HEK293 (cell line): ENCODE measurements at regions not wholly inside any gene's neighbourhood (a gene's known extent, or its start where the extent isn't known, plus 50 kb on each side); places are given as distances from the start of the nearest gene placed in this dataset.

ENCODE experiments used
- CTCF ChIA-PET: fragments of 350-600 bp; formaldehyde crosslinking; extraction: SDS; loops from one replicate; lab custom pipeline; 2021; ENCODE audit warnings: antibody characterized with exemption; lab: Yijun Ruan, JAX
- POLR2A ChIA-PET: fragments of 300-600 bp; formaldehyde crosslinking; extraction: SDS; loops from one replicate; lab custom pipeline; 2020; ENCODE audit warnings: antibody characterized with exemption, inconsistent platforms; lab: Yijun Ruan, JAX
- H3K27ac ChIP-seq: fragments of 200-500 bp; sonication (Bioruptor generic); 2 replicates; pipeline ENCODE4 v1.5.1; 2014; ENCODE audit warnings: low read depth, low read length, control low read depth, inconsistent platforms; ENCODE audit errors: extremely low read depth
- H3K36me3 ChIP-seq, 2 experiments: fragments of 200-500 bp in 1 of 2; sonication (Bioruptor generic) in 1 of 2; 1 replicate in 1 of 2; 2 replicates in 1 of 2; pipeline ENCODE4 v1.5.1; 2014 to 2017; ENCODE audit warnings: inconsistent platforms in 2 of 2, low read length in 2 of 2; ENCODE audit not compliant: control insufficient read depth in 2 of 2, insufficient read depth in 1 of 2
- H3K4me1 ChIP-seq: fragments of 200-500 bp; sonication (Bioruptor generic); 2 replicates; pipeline ENCODE4 v1.5.1; 2014; ENCODE audit warnings: mild to moderate bottlenecking, low read length, inconsistent platforms; ENCODE audit not compliant: control insufficient read depth, insufficient read depth
- H3K4me3 ChIP-seq: 2 replicates; pipeline ENCODE4 v1.5.1; 2011; ENCODE audit warnings: low read depth, mild to moderate bottlenecking, control low read depth, low read length, moderate library complexity
- H3K9me3 ChIP-seq: fragments of 200-500 bp; sonication (Bioruptor generic); 2 replicates; pipeline ENCODE4 v1.5.1; 2014; ENCODE audit warnings: low read depth, low read length, inconsistent platforms; ENCODE audit not compliant: control insufficient read depth, insufficient read depth
- EGR2 ChIP-seq: fragments of 450-650 bp; formaldehyde crosslinking; IDR thresholded peaks from 2 replicates; pipeline ENCODE4 v1.5.1; 2016; ENCODE audit warnings: low read depth, missing biosample characterization, missing genetic modification characterization
- FEZF1 ChIP-seq: fragments of 450-650 bp; formaldehyde crosslinking; IDR thresholded peaks from 2 replicates; pipeline ENCODE4 v1.5.1; 2016; ENCODE audit warnings: missing biosample characterization, missing genetic modification characterization
- GFI1B ChIP-seq: fragments of 450-650 bp; formaldehyde crosslinking; IDR thresholded peaks from 2 replicates; pipeline ENCODE4 v1.5.1; 2016; ENCODE audit warnings: missing biosample characterization, missing genetic modification characterization
- IKZF3 ChIP-seq: fragments of 450-650 bp; IDR thresholded peaks from 2 replicates; pipeline ENCODE4 v1.5.0; 2018; ENCODE audit warnings: missing biosample characterization, mild to moderate bottlenecking, missing genetic modification characterization, moderate library complexity
- REPIN1 ChIP-seq: fragments of 450-650 bp; formaldehyde crosslinking; IDR thresholded peaks from 2 replicates; pipeline ENCODE4 v1.5.1; 2017; ENCODE audit warnings: missing biosample characterization, missing genetic modification characterization, low read depth
- SCRT1 ChIP-seq: fragments of 450-650 bp; formaldehyde crosslinking; IDR thresholded peaks from 2 replicates; pipeline ENCODE4 v1.5.1; 2016; ENCODE audit warnings: missing biosample characterization, missing genetic modification characterization, borderline replicate concordance
- SP3 ChIP-seq: fragments of 450-650 bp; formaldehyde crosslinking; IDR thresholded peaks from 2 replicates; pipeline ENCODE4 v1.5.1; 2016; ENCODE audit warnings: missing biosample characterization, missing genetic modification characterization
- ZEB2 ChIP-seq: fragments of 450-650 bp; formaldehyde crosslinking; IDR thresholded peaks from 2 replicates; pipeline ENCODE4 v1.5.1; 2016; ENCODE audit warnings: missing biosample characterization, missing genetic modification characterization
- ZNF10 ChIP-seq: fragments of 450-650 bp; formaldehyde crosslinking; IDR thresholded peaks from 2 replicates; pipeline ENCODE4 v1.5.1; 2017; ENCODE audit warnings: missing biosample characterization, missing genetic modification characterization
- ZNF155 ChIP-seq: fragments of 450-650 bp; formaldehyde crosslinking; IDR thresholded peaks from 2 replicates; pipeline ENCODE4 v1.5.1; 2016; ENCODE audit warnings: missing biosample characterization, missing genetic modification characterization
- ZNF175 ChIP-seq: fragments of 450-650 bp; formaldehyde crosslinking; IDR thresholded peaks from 2 replicates; pipeline ENCODE4 v1.5.1; 2016; ENCODE audit warnings: missing biosample characterization, missing genetic modification characterization
- ZNF214 ChIP-seq: fragments of 450-650 bp; formaldehyde crosslinking; IDR thresholded peaks from 2 replicates; pipeline ENCODE4 v1.5.1; 2017; ENCODE audit warnings: missing biosample characterization, mild to moderate bottlenecking, missing genetic modification characterization, borderline replicate concordance
- ZNF311 ChIP-seq: fragments of 450-650 bp; formaldehyde crosslinking; IDR thresholded peaks from 2 replicates; pipeline ENCODE4 v1.5.1; 2017; ENCODE audit warnings: missing biosample characterization, missing genetic modification characterization, borderline replicate concordance
- ZNF404 ChIP-seq: fragments of 450-650 bp; formaldehyde crosslinking; IDR thresholded peaks from 2 replicates; pipeline ENCODE4 v1.5.1; 2017; ENCODE audit warnings: missing biosample characterization, missing genetic modification characterization
- ZNF433 ChIP-seq: fragments of 450-650 bp; formaldehyde crosslinking; IDR thresholded peaks from 2 replicates; pipeline ENCODE4 v1.5.1; 2016; ENCODE audit warnings: missing biosample characterization, missing genetic modification characterization, low read depth
- ZNF48 ChIP-seq: fragments of 450-650 bp; formaldehyde crosslinking; IDR thresholded peaks from 2 replicates; pipeline ENCODE4 v1.5.1; 2016; ENCODE audit warnings: missing biosample characterization, missing genetic modification characterization
- ZNF530 ChIP-seq: fragments of 450-650 bp; formaldehyde crosslinking; IDR thresholded peaks from 2 replicates; pipeline ENCODE4 v1.5.1; 2016; ENCODE audit warnings: low read depth, missing biosample characterization, missing genetic modification characterization
- ZNF549 ChIP-seq: fragments of 450-650 bp; IDR thresholded peaks from 2 replicates; pipeline ENCODE4 v1.5.1; 2018; ENCODE audit warnings: missing biosample characterization, missing genetic modification characterization, mild to moderate bottlenecking, inconsistent platforms, moderate library complexity
- ZNF596 ChIP-seq: fragments of 450-650 bp; IDR thresholded peaks from 2 replicates; pipeline ENCODE4 v1.5.0; 2018; ENCODE audit warnings: missing biosample characterization, mild to moderate bottlenecking, missing genetic modification characterization, moderate library complexity
- ZNF768 ChIP-seq: fragments of 450-650 bp; formaldehyde crosslinking; IDR thresholded peaks from 2 replicates; pipeline ENCODE4 v1.5.1; 2018; ENCODE audit warnings: missing biosample characterization, mild to moderate bottlenecking, missing genetic modification characterization
- ZXDB ChIP-seq: fragments of 450-650 bp; formaldehyde crosslinking; IDR thresholded peaks from 2 replicates; pipeline ENCODE4 v1.5.1; 2016; ENCODE audit warnings: missing biosample characterization, missing genetic modification characterization
- TF ChIP-seq, protein P1 (sequence below): fragments of 450-650 bp; formaldehyde crosslinking; IDR thresholded peaks from 2 replicates; pipeline ENCODE4 v1.5.1; 2016; ENCODE audit warnings: missing biosample characterization, missing genetic modification characterization
- TF ChIP-seq, protein P2 (sequence below): fragments of 450-650 bp; formaldehyde crosslinking; IDR thresholded peaks from 2 replicates; pipeline ENCODE4 v1.5.1; 2017; ENCODE audit warnings: missing biosample characterization, missing genetic modification characterization
- TF ChIP-seq, protein P3 (sequence below): fragments of 450-650 bp; formaldehyde crosslinking; IDR thresholded peaks from 2 replicates; pipeline ENCODE4 v1.5.1; 2016; ENCODE audit warnings: missing biosample characterization, missing genetic modification characterization
- TF ChIP-seq, protein P4 (sequence below): fragments of 450-650 bp; formaldehyde crosslinking; IDR thresholded peaks from 2 replicates; pipeline ENCODE4 v1.5.1; 2016; ENCODE audit warnings: missing biosample characterization, missing genetic modification characterization
- TF ChIP-seq, protein P5 (sequence below): fragments of 450-650 bp; formaldehyde crosslinking; IDR thresholded peaks from 2 replicates; pipeline ENCODE4 v1.5.1; 2016; ENCODE audit warnings: missing biosample characterization, missing genetic modification characterization, low read depth

DNA sequence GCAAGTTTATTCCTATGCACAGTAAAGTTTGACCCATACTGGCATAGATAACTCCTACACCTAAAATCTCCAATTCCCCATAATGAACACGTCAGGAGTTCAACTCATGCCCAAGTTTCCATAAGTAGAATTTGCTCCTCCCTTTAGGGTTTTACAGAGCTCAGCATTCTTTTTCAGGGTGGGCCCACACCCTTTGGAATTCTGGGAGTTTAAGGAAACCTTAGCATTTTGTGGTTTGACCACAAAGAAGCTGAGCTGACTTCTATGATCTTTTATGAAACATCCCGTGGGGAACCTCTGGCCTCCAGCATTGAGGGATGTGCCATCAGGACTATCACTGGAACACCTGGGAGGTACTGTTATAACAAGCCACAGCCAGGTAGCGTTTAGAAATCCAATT is 220.6 kb upstream of the MAP3K1 start:
- TF ChIP-seq, protein P1, sequence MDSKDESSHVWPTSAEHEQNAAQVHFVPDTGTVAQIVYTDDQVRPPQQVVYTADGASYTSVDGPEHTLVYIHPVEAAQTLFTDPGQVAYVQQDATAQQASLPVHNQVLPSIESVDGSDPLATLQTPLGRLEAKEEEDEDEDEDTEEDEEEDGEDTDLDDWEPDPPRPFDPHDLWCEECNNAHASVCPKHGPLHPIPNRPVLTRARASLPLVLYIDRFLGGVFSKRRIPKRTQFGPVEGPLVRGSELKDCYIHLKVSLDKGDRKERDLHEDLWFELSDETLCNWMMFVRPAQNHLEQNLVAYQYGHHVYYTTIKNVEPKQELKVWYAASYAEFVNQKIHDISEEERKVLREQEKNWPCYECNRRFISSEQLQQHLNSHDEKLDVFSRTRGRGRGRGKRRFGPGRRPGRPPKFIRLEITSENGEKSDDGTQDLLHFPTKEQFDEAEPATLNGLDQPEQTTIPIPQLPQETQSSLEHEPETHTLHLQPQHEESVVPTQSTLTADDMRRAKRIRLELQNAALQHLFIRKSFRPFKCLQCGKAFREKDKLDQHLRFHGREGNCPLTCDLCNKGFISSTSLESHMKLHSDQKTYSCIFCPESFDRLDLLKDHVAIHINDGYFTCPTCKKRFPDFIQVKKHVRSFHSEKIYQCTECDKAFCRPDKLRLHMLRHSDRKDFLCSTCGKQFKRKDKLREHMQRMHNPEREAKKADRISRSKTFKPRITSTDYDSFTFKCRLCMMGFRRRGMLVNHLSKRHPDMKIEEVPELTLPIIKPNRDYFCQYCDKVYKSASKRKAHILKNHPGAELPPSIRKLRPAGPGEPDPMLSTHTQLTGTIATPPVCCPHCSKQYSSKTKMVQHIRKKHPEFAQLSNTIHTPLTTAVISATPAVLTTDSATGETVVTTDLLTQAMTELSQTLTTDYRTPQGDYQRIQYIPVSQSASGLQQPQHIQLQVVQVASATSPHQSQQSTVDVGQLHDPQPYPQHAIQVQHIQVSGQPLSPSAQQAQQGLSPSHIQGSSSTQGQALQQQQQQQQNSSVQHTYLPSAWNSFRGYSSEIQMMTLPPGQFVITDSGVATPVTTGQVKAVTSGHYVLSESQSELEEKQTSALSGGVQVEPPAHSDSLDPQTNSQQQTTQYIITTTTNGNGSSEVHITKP: no peak
- TF ChIP-seq ZNF530 (no peak), SP3 (tag by site-specific recombination) (no peak), ZNF433 (tag by site-specific recombination) (no peak), ZNF214 (tag by site-specific recombination) (no peak), ZNF768 (tag by site-specific recombination) (no peak), ZNF311 (tag by site-specific recombination) (no peak), ZNF175 (tag by site-specific recombination) (no peak), FEZF1 (no peak), ZXDB (tag by site-specific recombination) (no peak), REPIN1 (tag by site-specific recombination) (no peak), ZNF404 (tag by site-specific recombination) (no peak), IKZF3 (tag by site-specific recombination) (no peak)
- TF ChIP-seq, protein P2, sequence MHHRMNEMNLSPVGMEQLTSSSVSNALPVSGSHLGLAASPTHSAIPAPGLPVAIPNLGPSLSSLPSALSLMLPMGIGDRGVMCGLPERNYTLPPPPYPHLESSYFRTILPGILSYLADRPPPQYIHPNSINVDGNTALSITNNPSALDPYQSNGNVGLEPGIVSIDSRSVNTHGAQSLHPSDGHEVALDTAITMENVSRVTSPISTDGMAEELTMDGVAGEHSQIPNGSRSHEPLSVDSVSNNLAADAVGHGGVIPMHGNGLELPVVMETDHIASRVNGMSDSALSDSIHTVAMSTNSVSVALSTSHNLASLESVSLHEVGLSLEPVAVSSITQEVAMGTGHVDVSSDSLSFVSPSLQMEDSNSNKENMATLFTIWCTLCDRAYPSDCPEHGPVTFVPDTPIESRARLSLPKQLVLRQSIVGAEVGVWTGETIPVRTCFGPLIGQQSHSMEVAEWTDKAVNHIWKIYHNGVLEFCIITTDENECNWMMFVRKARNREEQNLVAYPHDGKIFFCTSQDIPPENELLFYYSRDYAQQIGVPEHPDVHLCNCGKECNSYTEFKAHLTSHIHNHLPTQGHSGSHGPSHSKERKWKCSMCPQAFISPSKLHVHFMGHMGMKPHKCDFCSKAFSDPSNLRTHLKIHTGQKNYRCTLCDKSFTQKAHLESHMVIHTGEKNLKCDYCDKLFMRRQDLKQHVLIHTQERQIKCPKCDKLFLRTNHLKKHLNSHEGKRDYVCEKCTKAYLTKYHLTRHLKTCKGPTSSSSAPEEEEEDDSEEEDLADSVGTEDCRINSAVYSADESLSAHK (tag by site-specific recombination): no peak
- ChIA-PET CTCF (interaction anchor here (0.6 to 0.8 kb wide), 2 partner anchors 9 to 26 kb away, joined by 3 to 9 read pairs; no protein-coding TSS in a partner anchor), POLR2A (interaction anchor here (1.2 kb wide), 1 partner anchor 9 kb away, joined by 3 read pairs; no protein-coding TSS in a partner anchor)
- Histone ChIP-seq H3K9me3 (no peaks in the 10 kb centered on the region), H3K4me1 (no peaks in the 10 kb centered on the region), H3K27ac (no peak overlapping the region), H3K36me3 (no peaks in the 10 kb centered on the region), H3K4me3 (no peak overlapping the region)

DNA sequence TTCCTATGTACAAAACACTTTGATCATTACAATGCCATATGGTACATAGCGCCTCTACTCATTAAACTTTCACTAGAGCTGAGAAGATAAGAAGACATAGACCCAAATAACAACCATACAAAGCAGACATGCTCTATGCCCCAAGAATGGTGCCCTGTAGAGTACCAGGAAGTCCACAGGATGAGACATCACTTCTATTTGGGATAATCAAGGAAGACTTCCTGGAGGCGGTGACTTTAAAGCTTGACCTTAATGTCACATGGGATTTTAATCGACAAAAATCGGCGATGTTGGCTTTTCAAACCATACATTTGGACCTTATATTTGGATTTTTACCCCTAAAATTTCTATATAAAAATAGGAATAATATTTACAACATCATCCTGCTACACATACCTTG is 224.3 kb upstream of the MAP3K1 start:
- POLR2A ChIA-PET: no interaction called here
- no peaks in the 10 kb centered on the region for H3K4me1 ChIP-seq
- H3K27ac ChIP-seq: no peak overlapping the region
- CTCF ChIA-PET: interaction anchor here (0.8 kb wide), 1 partner anchor 101 kb away, joined by 3 read pairs; no protein-coding TSS in a partner anchor
- no peak overlapping the region for H3K4me3 ChIP-seq
- no peaks in the 10 kb centered on the region for H3K36me3 ChIP-seq
- no peaks in the 10 kb centered on the region for H3K9me3 ChIP-seq
- TF ChIP-seq, protein P3, sequence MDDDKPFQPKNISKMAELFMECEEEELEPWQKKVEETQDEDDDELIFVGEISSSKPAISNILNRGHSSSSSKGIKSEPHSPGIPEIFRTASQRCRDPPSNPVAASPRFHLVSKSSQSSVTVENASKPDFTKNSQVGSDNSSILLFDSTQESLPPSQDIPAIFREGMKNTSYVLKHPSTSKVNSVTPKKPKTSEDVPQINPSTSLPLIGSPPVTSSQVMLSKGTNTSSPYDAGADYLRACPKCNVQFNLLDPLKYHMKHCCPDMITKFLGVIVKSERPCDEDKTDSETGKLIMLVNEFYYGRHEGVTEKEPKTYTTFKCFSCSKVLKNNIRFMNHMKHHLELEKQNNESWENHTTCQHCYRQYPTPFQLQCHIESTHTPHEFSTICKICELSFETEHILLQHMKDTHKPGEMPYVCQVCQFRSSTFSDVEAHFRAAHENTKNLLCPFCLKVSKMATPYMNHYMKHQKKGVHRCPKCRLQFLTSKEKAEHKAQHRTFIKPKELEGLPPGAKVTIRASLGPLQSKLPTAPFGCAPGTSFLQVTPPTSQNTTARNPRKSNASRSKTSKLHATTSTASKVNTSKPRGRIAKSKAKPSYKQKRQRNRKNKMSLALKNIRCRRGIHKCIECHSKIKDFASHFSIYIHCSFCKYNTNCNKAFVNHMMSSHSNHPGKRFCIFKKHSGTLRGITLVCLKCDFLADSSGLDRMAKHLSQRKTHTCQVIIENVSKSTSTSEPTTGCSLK (tag by site-specific recombination): no peak
- TF ChIP-seq ZNF596 (tag by site-specific recombination) (no peak), GFI1B (tag by site-specific recombination) (no peak), ZNF549 (tag by site-specific recombination) (no peak), ZEB2 (tag by site-specific recombination) (no peak), ZNF10 (no peak), EGR2 (tag by site-specific recombination) (no peak), ZNF48 (tag by site-specific recombination) (no peak), ZNF175 (tag by site-specific recombination) (no peak), SCRT1 (tag by site-specific recombination) (no peak), ZNF155 (tag by site-specific recombination) (no peak)
- TF ChIP-seq, protein P4, sequence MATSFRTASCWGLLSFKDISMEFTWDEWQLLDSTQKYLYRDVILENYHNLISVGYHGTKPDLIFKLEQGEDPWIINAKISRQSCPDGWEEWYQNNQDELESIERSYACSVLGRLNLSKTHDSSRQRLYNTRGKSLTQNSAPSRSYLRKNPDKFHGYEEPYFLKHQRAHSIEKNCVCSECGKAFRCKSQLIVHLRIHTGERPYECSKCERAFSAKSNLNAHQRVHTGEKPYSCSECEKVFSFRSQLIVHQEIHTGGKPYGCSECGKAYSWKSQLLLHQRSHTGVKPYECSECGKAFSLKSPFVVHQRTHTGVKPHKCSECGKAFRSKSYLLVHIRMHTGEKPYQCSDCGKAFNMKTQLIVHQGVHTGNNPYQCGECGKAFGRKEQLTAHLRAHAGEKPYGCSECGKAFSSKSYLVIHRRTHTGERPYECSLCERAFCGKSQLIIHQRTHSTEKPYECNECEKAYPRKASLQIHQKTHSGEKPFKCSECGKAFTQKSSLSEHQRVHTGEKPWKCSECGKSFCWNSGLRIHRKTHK: no peak
- TF ChIP-seq, protein P5, sequence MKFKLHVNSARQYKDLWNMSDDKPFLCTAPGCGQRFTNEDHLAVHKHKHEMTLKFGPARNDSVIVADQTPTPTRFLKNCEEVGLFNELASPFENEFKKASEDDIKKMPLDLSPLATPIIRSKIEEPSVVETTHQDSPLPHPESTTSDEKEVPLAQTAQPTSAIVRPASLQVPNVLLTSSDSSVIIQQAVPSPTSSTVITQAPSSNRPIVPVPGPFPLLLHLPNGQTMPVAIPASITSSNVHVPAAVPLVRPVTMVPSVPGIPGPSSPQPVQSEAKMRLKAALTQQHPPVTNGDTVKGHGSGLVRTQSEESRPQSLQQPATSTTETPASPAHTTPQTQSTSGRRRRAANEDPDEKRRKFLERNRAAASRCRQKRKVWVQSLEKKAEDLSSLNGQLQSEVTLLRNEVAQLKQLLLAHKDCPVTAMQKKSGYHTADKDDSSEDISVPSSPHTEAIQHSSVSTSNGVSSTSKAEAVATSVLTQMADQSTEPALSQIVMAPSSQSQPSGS (tag by site-specific recombination): no peak
